ENCODE measurements at regions not wholly inside any gene's neighbourhood (a gene's known extent, or its start where the extent isn't known, plus 50 kb on each side); places are given as distances from the start of the nearest gene placed in this dataset.

GRCh38 chr4:43458293-43458692 lies 565.8 kb downstream of the GRXCR1 start:
- Histone ChIP-seq H2AFZ (ENCODE audit: low read length) (no peak overlapping the region), H3K36me3 (ENCODE audit: control insufficient read depth, insufficient read depth, low read length) (no peaks in the 10 kb centered on the region)

GRCh38 chr4:43471950-43472349 lies 579.4 kb downstream of the GRXCR1 start:
- no peaks in the 10 kb centered on the region for H4K20me1 ChIP-seq (ENCODE audit: control insufficient read depth, extremely low read depth, insufficient read depth, low read length)
- H2AFZ ChIP-seq (ENCODE audit: low read length), result no peak overlapping the region
- no peak overlapping the region for H3K27ac ChIP-seq (ENCODE audit: insufficient read depth, low read length)
- no peaks in the 10 kb centered on the region for H3K27me3 ChIP-seq (ENCODE audit: control insufficient read depth, insufficient read depth, low read length)
- no peak overlapping the region for H3K4me2 ChIP-seq (ENCODE audit: extremely low read depth, insufficient read depth, low read length)
- no peaks in the 10 kb centered on the region for H3K4me1 ChIP-seq (ENCODE audit: control insufficient read depth, extremely low read depth, insufficient read depth, low read length)
- H3K9ac ChIP-seq (ENCODE audit: insufficient read depth, low read length), result no peak overlapping the region
- no peaks in the 10 kb centered on the region for H3K9me3 ChIP-seq (ENCODE audit: control insufficient read depth, insufficient read depth, low read depth, low read length)
- TF ChIP-seq EZH2 (IDR thresholded peaks at IDR 0.05; ENCODE audit: low read length, missing control alignments) (no peak), CTCF (conservative IDR thresholded peaks at IDR 0.05 in 1 of 2, IDR thresholded peaks at IDR 0.05 in 1 of 2; ENCODE audit: low read depth in 1 of 2, low read length in 2 of 2) (no peak)
- H3K4me3 ChIP-seq (replicated peaks in 1 of 4; ENCODE audit: control extremely low read depth in 1 of 4, insufficient read depth in 1 of 4, low read depth in 3 of 4, low read length in 4 of 4), result no peak overlapping the region
- no peaks in the 10 kb centered on the region for H3K79me2 ChIP-seq (ENCODE audit: control insufficient read depth, insufficient read depth, low read length)
- DNase-seq (ENCODE audit: low read depth in 2 of 2), result no peak
- no peaks in the 10 kb centered on the region for H3K36me3 ChIP-seq (ENCODE audit: control insufficient read depth, insufficient read depth, low read length)

More at GRCh38 chr4:43458293-43458692, 565.8 kb downstream of the GRXCR1 start:
- Histone ChIP-seq H4K20me1 (ENCODE audit: control insufficient read depth, extremely low read depth, insufficient read depth, low read length) (no peaks in the 10 kb centered on the region), H3K79me2 (ENCODE audit: control insufficient read depth, insufficient read depth, low read length) (no peaks in the 10 kb centered on the region), H3K4me2 (ENCODE audit: extremely low read depth, insufficient read depth, low read length) (no peak overlapping the region), H3K27me3 (ENCODE audit: control insufficient read depth, insufficient read depth, low read length) (no peaks in the 10 kb centered on the region), H3K4me3 (replicated peaks in 1 of 4; ENCODE audit: control extremely low read depth in 1 of 4, insufficient read depth in 1 of 4, low read depth in 3 of 4, low read length in 4 of 4) (no peak overlapping the region), H3K27ac (ENCODE audit: insufficient read depth, low read length) (no peak overlapping the region), H3K9ac (ENCODE audit: insufficient read depth, low read length) (no peak overlapping the region), H3K4me1 (ENCODE audit: control insufficient read depth, extremely low read depth, insufficient read depth, low read length) (no peaks in the 10 kb centered on the region), H3K9me3 (ENCODE audit: control insufficient read depth, insufficient read depth, low read depth, low read length) (no peaks in the 10 kb centered on the region)
- DNase-seq (ENCODE audit: low read depth in 2 of 2), result no peak
- no peak for TF ChIP-seq CTCF (conservative IDR thresholded peaks at IDR 0.05 in 1 of 2, IDR thresholded peaks at IDR 0.05 in 1 of 2; ENCODE audit: low read depth in 1 of 2, low read length in 2 of 2)
- no peak for TF ChIP-seq EZH2 (IDR thresholded peaks at IDR 0.05; ENCODE audit: low read length, missing control alignments)

GRCh38 chr4:43481526-43481925 lies 589.0 kb downstream of the GRXCR1 start:
- H3K9me3 ChIP-seq (ENCODE audit: control insufficient read depth, insufficient read depth, low read depth, low read length), result no peaks in the 10 kb centered on the region
- no peaks in the 10 kb centered on the region for H3K27me3 ChIP-seq (ENCODE audit: control insufficient read depth, insufficient read depth, low read length)
- no peak overlapping the region for H3K4me3 ChIP-seq (replicated peaks in 1 of 4; ENCODE audit: control extremely low read depth in 1 of 4, insufficient read depth in 1 of 4, low read depth in 3 of 4, low read length in 4 of 4)
- H3K36me3 ChIP-seq (ENCODE audit: control insufficient read depth, insufficient read depth, low read length), result no peaks in the 10 kb centered on the region
- H3K4me1 ChIP-seq (ENCODE audit: control insufficient read depth, extremely low read depth, insufficient read depth, low read length), result no peaks in the 10 kb centered on the region
- H3K9ac ChIP-seq (ENCODE audit: insufficient read depth, low read length), result no peak overlapping the region
- no peak for TF ChIP-seq CTCF (conservative IDR thresholded peaks at IDR 0.05 in 1 of 2, IDR thresholded peaks at IDR 0.05 in 1 of 2; ENCODE audit: low read depth in 1 of 2, low read length in 2 of 2)
- no peak for TF ChIP-seq EZH2 (IDR thresholded peaks at IDR 0.05; ENCODE audit: low read length, missing control alignments)
- H3K79me2 ChIP-seq (ENCODE audit: control insufficient read depth, insufficient read depth, low read length), result no peaks in the 10 kb centered on the region
- H3K27ac ChIP-seq (ENCODE audit: insufficient read depth, low read length), result no peak overlapping the region
- DNase-seq (ENCODE audit: low read depth in 2 of 2), result no peak
- H2AFZ ChIP-seq (ENCODE audit: low read length), result no peak overlapping the region
- no peaks in the 10 kb centered on the region for H4K20me1 ChIP-seq (ENCODE audit: control insufficient read depth, extremely low read depth, insufficient read depth, low read length)
- no peak overlapping the region for H3K4me2 ChIP-seq (ENCODE audit: extremely low read depth, insufficient read depth, low read length)
